ENCODE measurements at regions not wholly inside any gene's neighbourhood (a gene's known extent, or its start where the extent isn't known, plus 50 kb on each side); places are given as distances from the start of the nearest gene placed in this dataset.

DNA sequence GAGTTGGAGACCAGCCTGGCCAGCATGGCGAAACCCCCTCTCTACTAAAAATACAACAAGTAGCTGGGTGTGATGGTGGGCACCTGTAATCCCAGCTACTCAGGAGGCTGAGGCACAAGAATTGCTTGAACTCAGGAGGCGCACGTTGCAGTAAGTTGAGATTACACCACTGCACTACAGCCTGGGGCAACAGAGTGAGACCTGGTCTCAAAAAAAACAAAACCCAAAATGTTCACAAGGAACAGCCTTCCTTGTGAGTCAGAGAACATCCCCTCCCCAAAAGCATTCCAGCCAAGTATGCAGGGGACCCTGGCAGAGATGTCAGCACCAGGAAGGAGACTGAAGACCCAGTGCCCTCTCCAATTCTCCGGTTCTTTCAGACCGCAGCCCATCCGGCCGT is 314.9 kb upstream of the TSHZ3 start:
- dilution Hi-C loops (cut with MboI; ENCODE audit: extremely low pct_ligation_motif_present, low sequenced_read_pairs), result no loop called here
- Histone ChIP-seq H3K9me3 (ENCODE audit: control insufficient read depth, low read depth, low read length) (no peaks in the 10 kb centered on the region), H3K4me1 (ENCODE audit: control insufficient read depth, extremely low read depth, insufficient read depth, low read length) (no peaks in the 10 kb centered on the region), H3K9me1 (ENCODE audit: control insufficient read depth, extremely low read depth, insufficient read depth, low read length) (no peaks in the 10 kb centered on the region), H3K4me3 (ENCODE audit: control insufficient read depth in 2 of 3, extremely low read depth in 1 of 3, insufficient read depth in 2 of 3, low read depth in 1 of 3, low read length in 3 of 3) (no peak overlapping the region), H3K27me3 (ENCODE audit: control insufficient read depth, extremely low read depth, insufficient read depth, low read length) (no peaks in the 10 kb centered on the region), H3K9ac (ENCODE audit: control insufficient read depth, extremely low read depth, insufficient read depth, low read length) (no peak overlapping the region), H2AFZ (ENCODE audit: control insufficient read depth, low read length) (no peak overlapping the region), H4K20me1 (ENCODE audit: control insufficient read depth, extremely low read depth, insufficient read depth, low read length) (no peaks in the 10 kb centered on the region), H3K36me3 (ENCODE audit: control insufficient read depth in 2 of 2, extremely low read depth in 1 of 2, insufficient read depth in 2 of 2, low read length in 2 of 2) (no peaks in the 10 kb centered on the region), H3K79me2 (ENCODE audit: control insufficient read depth, insufficient read depth, low read length) (no peaks in the 10 kb centered on the region), H3K27ac (ENCODE audit: control insufficient read depth, insufficient read depth, low read length) (no peak overlapping the region), H3K4me2 (ENCODE audit: control insufficient read depth, extremely low read depth, insufficient read depth, low read depth, low read length) (no peak overlapping the region)
- FAIRE-seq (no peak), DNase-seq (ENCODE audit: low read depth, low spot score) (no peak)
- no peak for TF ChIP-seq EZH2 (IDR thresholded peaks at IDR 0.05; ENCODE audit: low read length)
- no peak for TF ChIP-seq CTCF (optimal IDR thresholded peaks at IDR 0.05 in 1 of 3, IDR thresholded peaks at IDR 0.05 in 1 of 3, conservative IDR thresholded peaks at IDR 0.05 in 1 of 3; ENCODE audit: extremely low read depth in 1 of 3, insufficient read depth in 2 of 3, low read length in 3 of 3)

- no peak overlapping the region for H3K27ac ChIP-seq (ENCODE audit: control insufficient read depth, insufficient read depth, low read length)
- H3K36me3 ChIP-seq (ENCODE audit: control insufficient read depth in 2 of 2, extremely low read depth in 1 of 2, insufficient read depth in 2 of 2, low read length in 2 of 2), result no peaks in the 10 kb centered on the region
- H3K27me3 ChIP-seq (ENCODE audit: control insufficient read depth, extremely low read depth, insufficient read depth, low read length), result no peaks in the 10 kb centered on the region
- H3K4me3 ChIP-seq (ENCODE audit: control insufficient read depth in 2 of 3, extremely low read depth in 1 of 3, insufficient read depth in 2 of 3, low read depth in 1 of 3, low read length in 3 of 3), result no peak overlapping the region
- no peaks in the 10 kb centered on the region for H4K20me1 ChIP-seq (ENCODE audit: control insufficient read depth, extremely low read depth, insufficient read depth, low read length)
- peaks cover 2% of the 10 kb centered on the region for H3K9me3 ChIP-seq (ENCODE audit: control insufficient read depth, low read depth, low read length)
- no peak for DNase-seq (ENCODE audit: low read depth, low spot score)
- H3K4me1 ChIP-seq (ENCODE audit: control insufficient read depth, extremely low read depth, insufficient read depth, low read length), result no peaks in the 10 kb centered on the region
- no peak overlapping the region for H3K4me2 ChIP-seq (ENCODE audit: control insufficient read depth, extremely low read depth, insufficient read depth, low read depth, low read length)
- dilution Hi-C loops (cut with MboI; ENCODE audit: extremely low pct_ligation_motif_present, low sequenced_read_pairs), result no loop called here
- no peaks in the 10 kb centered on the region for H3K79me2 ChIP-seq (ENCODE audit: control insufficient read depth, insufficient read depth, low read length)
- no peak overlapping the region for H2AFZ ChIP-seq (ENCODE audit: control insufficient read depth, low read length)
- H3K9ac ChIP-seq (ENCODE audit: control insufficient read depth, extremely low read depth, insufficient read depth, low read length), result no peak overlapping the region
- no peak for FAIRE-seq
- H3K9me1 ChIP-seq (ENCODE audit: control insufficient read depth, extremely low read depth, insufficient read depth, low read length), result no peaks in the 10 kb centered on the region
- no peak for TF ChIP-seq CTCF (optimal IDR thresholded peaks at IDR 0.05 in 1 of 3, IDR thresholded peaks at IDR 0.05 in 1 of 3, conservative IDR thresholded peaks at IDR 0.05 in 1 of 3; ENCODE audit: extremely low read depth in 1 of 3, insufficient read depth in 2 of 3, low read length in 3 of 3)
- TF ChIP-seq EZH2 (IDR thresholded peaks at IDR 0.05; ENCODE audit: low read length), result no peak
Measured at GRCh38 chr19:31664997-31665396, 315.8 kb upstream of the TSHZ3 start.

Data from keratinocyte (primary cell).